HEK293T (cell line): ENCODE measurements at regions not wholly inside any gene's neighbourhood (a gene's known extent, or its start where the extent isn't known, plus 50 kb on each side); places are given as distances from the start of the nearest gene placed in this dataset.

ENCODE experiments used
- FOXM1 ChIP-seq: fragments of 450-650 bp; IDR thresholded peaks from 2 replicates; pipeline ENCODE4 v1.6.1; 2017; ENCODE audit warnings: mild to moderate bottlenecking, borderline replicate concordance
- LEF1 ChIP-seq: fragments of 450-650 bp; IDR thresholded peaks from 2 replicates; pipeline ENCODE4 v1.6.1; 2017; ENCODE audit warnings: mild to moderate bottlenecking, borderline replicate concordance
- TF ChIP-seq, protein P1 (sequence below): fragments of 450-650 bp; IDR thresholded peaks from 2 replicates; pipeline ENCODE4 v1.6.1; 2016

GRCh38 chr10:65765006-65765541, 1160.8 kb upstream of the LRRTM3 start:
- no peak for TF ChIP-seq LEF1
- TF ChIP-seq, protein P1, sequence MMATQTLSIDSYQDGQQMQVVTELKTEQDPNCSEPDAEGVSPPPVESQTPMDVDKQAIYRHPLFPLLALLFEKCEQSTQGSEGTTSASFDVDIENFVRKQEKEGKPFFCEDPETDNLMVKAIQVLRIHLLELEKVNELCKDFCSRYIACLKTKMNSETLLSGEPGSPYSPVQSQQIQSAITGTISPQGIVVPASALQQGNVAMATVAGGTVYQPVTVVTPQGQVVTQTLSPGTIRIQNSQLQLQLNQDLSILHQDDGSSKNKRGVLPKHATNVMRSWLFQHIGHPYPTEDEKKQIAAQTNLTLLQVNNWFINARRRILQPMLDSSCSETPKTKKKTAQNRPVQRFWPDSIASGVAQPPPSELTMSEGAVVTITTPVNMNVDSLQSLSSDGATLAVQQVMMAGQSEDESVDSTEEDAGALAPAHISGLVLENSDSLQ, result no peak
- TF ChIP-seq FOXM1, result no peak
